ENCODE measurements at regions not wholly inside any gene's neighbourhood (a gene's known extent, or its start where the extent isn't known, plus 50 kb on each side); places are given as distances from the start of the nearest gene placed in this dataset.

GRCh38 chr5:8050616-8051175, 181.7 kb downstream of the MTRR start:
- no peak for DNase-seq

- no peak for DNase-seq
Observed at GRCh38 chr5:8053270-8053669, 184.3 kb downstream of the MTRR start.

GRCh38 chr5:8057769-8058168, 188.8 kb downstream of the MTRR start:
- no peak for DNase-seq

- no peak for DNase-seq
Observed at GRCh38 chr5:8058616-8059190, 189.8 kb downstream of the MTRR start.

- DNase-seq = no peak
Observed at GRCh38 chr5:8059337-8059736, 190.4 kb downstream of the MTRR start.

GRCh38 chr5:8060235-8060952, 191.4 kb downstream of the MTRR start:
- DNase-seq = no peak

- no peak for DNase-seq
Observed at GRCh38 chr5:8060953-8061429, 192.0 kb downstream of the MTRR start.

GRCh38 chr5:8062521-8062920, 193.6 kb downstream of the MTRR start:
- DNase-seq = no peak

- DNase-seq = no peak
Observed at GRCh38 chr5:8068078-8068477, 199.1 kb downstream of the MTRR start.

- no peak for DNase-seq
Observed at GRCh38 chr5:8070138-8070537, 201.2 kb downstream of the MTRR start.

- no peak for DNase-seq
Observed at GRCh38 chr5:8079056-8079455, 210.1 kb downstream of the MTRR start.

- DNase-seq = no peak
Observed at GRCh38 chr5:8081179-8081578, 212.2 kb downstream of the MTRR start.

GRCh38 chr5:8093669-8094068, 224.7 kb downstream of the MTRR start:
- DNase-seq = no peak

GRCh38 chr5:8094304-8094703, 225.4 kb downstream of the MTRR start:
- DNase-seq = no peak

- no peak for DNase-seq
Observed at GRCh38 chr5:8097146-8097545, 228.2 kb downstream of the MTRR start.

GRCh38 chr5:8098081-8098480, 229.1 kb downstream of the MTRR start:
- DNase-seq = no peak

GRCh38 chr5:8102714-8103113, 233.8 kb downstream of the MTRR start:
- no peak for DNase-seq

GRCh38 chr5:8114597-8115266, 245.8 kb downstream of the MTRR start:
- DNase-seq = no peak

- no peak for DNase-seq
Observed at GRCh38 chr5:8123559-8123958, 254.6 kb downstream of the MTRR start.

GRCh38 chr5:8134609-8135008, 265.7 kb downstream of the MTRR start:
- no peak for DNase-seq

- no peak for DNase-seq
Observed at GRCh38 chr5:8135742-8136141, 266.8 kb downstream of the MTRR start.

- no peak for DNase-seq
Observed at GRCh38 chr5:8136271-8136670, 267.3 kb downstream of the MTRR start.

GRCh38 chr5:8137941-8138550, 269.1 kb downstream of the MTRR start:
- DNase-seq = no peak

GRCh38 chr5:8138884-8139283, 269.9 kb downstream of the MTRR start:
- no peak for DNase-seq

Data from stimulated activated CD4-positive, alpha-beta T cell treated with anti-CD3 and anti-CD28 coated beads, Interleukin-4, amount 100 ng/mL, for 1 hour (primary cell).